ENCODE measurements at regions not wholly inside any gene's neighbourhood (a gene's known extent, or its start where the extent isn't known, plus 50 kb on each side); places are given as distances from the start of the nearest gene placed in this dataset.

DNA sequence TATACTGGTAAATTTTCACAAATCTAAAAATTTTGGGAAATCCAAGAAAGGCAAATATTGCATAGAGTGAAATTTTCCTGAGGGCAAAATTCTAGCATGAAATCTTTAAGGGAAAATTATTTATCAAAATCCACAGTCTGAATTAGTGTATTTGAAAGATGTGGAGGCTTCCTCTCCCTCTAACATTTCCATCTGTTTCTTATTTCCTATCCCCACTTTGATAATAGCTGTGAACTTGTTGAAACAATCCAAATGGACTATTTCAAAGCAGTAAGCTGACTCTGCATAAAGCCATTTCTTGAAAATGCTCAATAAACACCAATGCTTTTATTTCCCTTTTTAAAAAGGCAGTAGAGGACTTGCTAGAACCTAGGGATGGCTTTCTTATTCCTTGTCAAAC is 107.3 kb upstream of the PABPC4L start:
- no peaks in the 10 kb centered on the region for H3K4me1 ChIP-seq
- no peaks in the 10 kb centered on the region for H3K36me3 ChIP-seq
- no peak overlapping the region for H3K27ac ChIP-seq
- no peaks in the 10 kb centered on the region for H3K9me3 ChIP-seq
- H3K27me3 ChIP-seq = no peaks in the 10 kb centered on the region
- H3K4me3 ChIP-seq = no peak overlapping the region
- no peak for DNase-seq (ENCODE audit: low spot score in 2 of 2)
- TF ChIP-seq POLR2A (IDR thresholded peaks at IDR 0.05) = no peak
- no peak for TF ChIP-seq EP300 (IDR thresholded peaks at IDR 0.05)
- TF ChIP-seq, protein P1, sequence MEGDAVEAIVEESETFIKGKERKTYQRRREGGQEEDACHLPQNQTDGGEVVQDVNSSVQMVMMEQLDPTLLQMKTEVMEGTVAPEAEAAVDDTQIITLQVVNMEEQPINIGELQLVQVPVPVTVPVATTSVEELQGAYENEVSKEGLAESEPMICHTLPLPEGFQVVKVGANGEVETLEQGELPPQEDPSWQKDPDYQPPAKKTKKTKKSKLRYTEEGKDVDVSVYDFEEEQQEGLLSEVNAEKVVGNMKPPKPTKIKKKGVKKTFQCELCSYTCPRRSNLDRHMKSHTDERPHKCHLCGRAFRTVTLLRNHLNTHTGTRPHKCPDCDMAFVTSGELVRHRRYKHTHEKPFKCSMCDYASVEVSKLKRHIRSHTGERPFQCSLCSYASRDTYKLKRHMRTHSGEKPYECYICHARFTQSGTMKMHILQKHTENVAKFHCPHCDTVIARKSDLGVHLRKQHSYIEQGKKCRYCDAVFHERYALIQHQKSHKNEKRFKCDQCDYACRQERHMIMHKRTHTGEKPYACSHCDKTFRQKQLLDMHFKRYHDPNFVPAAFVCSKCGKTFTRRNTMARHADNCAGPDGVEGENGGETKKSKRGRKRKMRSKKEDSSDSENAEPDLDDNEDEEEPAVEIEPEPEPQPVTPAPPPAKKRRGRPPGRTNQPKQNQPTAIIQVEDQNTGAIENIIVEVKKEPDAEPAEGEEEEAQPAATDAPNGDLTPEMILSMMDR (IDR thresholded peaks at IDR 0.05) = no peak
- TF ChIP-seq POLR2AphosphoS5 (IDR thresholded peaks at IDR 0.05) = no peak

- peaks cover 6% of the 10 kb centered on the region for H3K9me3 ChIP-seq
- TF ChIP-seq, protein P1 (IDR thresholded peaks at IDR 0.05) = no peak
- TF ChIP-seq POLR2AphosphoS5 (IDR thresholded peaks at IDR 0.05) = no peak
- TF ChIP-seq POLR2A (IDR thresholded peaks at IDR 0.05) = no peak
- TF ChIP-seq EP300 (IDR thresholded peaks at IDR 0.05) = no peak
- no peaks in the 10 kb centered on the region for H3K36me3 ChIP-seq
- H3K4me1 ChIP-seq = no peaks in the 10 kb centered on the region
- H3K27me3 ChIP-seq = no peaks in the 10 kb centered on the region
- no peak overlapping the region for H3K27ac ChIP-seq
- H3K4me3 ChIP-seq = no peak overlapping the region
- DNase-seq (ENCODE audit: low spot score in 2 of 2) = no peak
Observed at GRCh38 chr4:134298313-134298712, 96.7 kb upstream of the PABPC4L start.

DNA sequence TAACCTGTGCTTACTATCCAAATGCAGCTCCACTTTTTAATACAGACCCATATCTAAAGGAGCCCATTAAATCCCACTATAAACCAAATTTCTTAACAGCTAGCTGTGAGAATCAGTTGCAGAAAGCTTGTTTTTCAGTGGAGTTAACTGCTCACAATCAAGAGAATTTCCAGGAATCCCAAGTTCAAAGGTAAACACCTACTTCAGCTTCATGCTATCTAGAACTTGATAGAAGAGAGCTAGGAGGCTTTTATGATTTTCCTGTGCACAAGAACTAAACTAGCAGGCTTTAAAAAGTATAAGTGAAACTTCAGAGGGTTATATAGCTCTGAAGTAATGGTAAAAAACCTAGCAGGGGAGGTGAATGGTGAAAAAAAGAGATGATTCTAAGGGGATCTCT is 96.2 kb upstream of the PABPC4L start:
- no peak overlapping the region for H3K4me3 ChIP-seq
- DNase-seq (ENCODE audit: low spot score in 2 of 2) = no peak
- no peaks in the 10 kb centered on the region for H3K27me3 ChIP-seq
- peaks cover 6% of the 10 kb centered on the region for H3K9me3 ChIP-seq
- no peak overlapping the region for H3K27ac ChIP-seq
- TF ChIP-seq EP300 (IDR thresholded peaks at IDR 0.05) = no peak
- TF ChIP-seq POLR2AphosphoS5 (IDR thresholded peaks at IDR 0.05) = no peak
- TF ChIP-seq, protein P1 (IDR thresholded peaks at IDR 0.05) = no peak
- TF ChIP-seq POLR2A (IDR thresholded peaks at IDR 0.05) = no peak
- H3K4me1 ChIP-seq = no peaks in the 10 kb centered on the region
- H3K36me3 ChIP-seq = no peaks in the 10 kb centered on the region

- 92% methylated on average over 2 of the region's 2 CpGs for WGBS
- H3K4me1 ChIP-seq = no peaks in the 10 kb centered on the region
- H3K27ac ChIP-seq = no peak overlapping the region
- DNase-seq (ENCODE audit: low spot score in 2 of 2) = no peak
- H3K27me3 ChIP-seq = no peaks in the 10 kb centered on the region
- H3K9me3 ChIP-seq = peaks cover 4% of the 10 kb centered on the region
- H3K36me3 ChIP-seq = no peaks in the 10 kb centered on the region
- H3K4me3 ChIP-seq = no peak overlapping the region
- no peak for TF ChIP-seq POLR2AphosphoS5 (IDR thresholded peaks at IDR 0.05)
- TF ChIP-seq, protein P1 (IDR thresholded peaks at IDR 0.05) = no peak
Observed at GRCh38 chr4:134282680-134283079, 81.1 kb upstream of the PABPC4L start.

DNA sequence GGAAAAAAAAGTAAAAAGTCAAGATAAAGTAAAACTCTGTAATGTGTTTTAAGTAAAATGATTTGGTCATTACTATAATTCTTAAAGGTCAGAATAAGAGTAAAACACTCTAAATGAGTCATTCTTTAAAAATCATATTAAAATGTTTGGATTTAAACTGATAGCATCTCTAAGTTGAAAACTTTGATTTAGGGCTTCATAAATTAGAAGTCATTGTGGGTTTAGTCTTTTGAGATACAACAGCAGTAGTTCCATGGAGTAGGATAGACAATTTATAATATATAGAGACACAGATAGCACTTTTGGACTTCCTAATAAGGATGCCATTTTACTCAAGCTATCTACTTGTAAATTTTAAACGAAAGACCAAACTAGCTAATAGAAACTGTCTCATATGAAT is 77.1 kb upstream of the PABPC4L start:
- TF ChIP-seq POLR2A (IDR thresholded peaks at IDR 0.05) (no peak), EP300 (IDR thresholded peaks at IDR 0.05) (no peak), POLR2AphosphoS5 (IDR thresholded peaks at IDR 0.05) (no peak)
- TF ChIP-seq, protein P1 (IDR thresholded peaks at IDR 0.05) = no peak
- DNase-seq (ENCODE audit: low spot score in 2 of 2) = no peak
- Histone ChIP-seq H3K27me3 (no peaks in the 10 kb centered on the region), H3K27ac (no peak overlapping the region), H3K4me3 (no peak overlapping the region), H3K36me3 (no peaks in the 10 kb centered on the region), H3K4me1 (no peaks in the 10 kb centered on the region), H3K9me3 (no peaks in the 10 kb centered on the region)
- 37% methylated on average over 1 of the region's 1 CpG for WGBS

Data from suprapubic skin (tissue), 4 donors.